Left colon (tissue), 2 donors: ENCODE measurements at regions not wholly inside any gene's neighbourhood (a gene's known extent, or its start where the extent isn't known, plus 50 kb on each side); places are given as distances from the start of the nearest gene placed in this dataset.
A peak's percentile ranks its signal among the peaks of the same experiment; 100 is the strongest.
"Not testable (repeated sequence)": the region's sequence is repeated elsewhere in the genome, so short reads cannot be mapped to it uniquely, and the experiment has no call there.

Source experiments
- ATAC-seq: fragments of 200-7000 bp; cut with Tn5 transposase; one replicate; pipeline ENCODE4 v1.9.1; 2020; ENCODE audit warnings: mild to moderate bottlenecking, moderate library complexity
- DNase-seq, 2 donors: peaks; one replicate each; pipeline ENCODE4 v3.0.0-alpha.2; 2020
- intact Hi-C, 2 donors: fragments of 100-400 bp; cut with DNase I in 1 of 2; cut with micrococcal nuclease in 1 of 2; formaldehyde crosslinking; loops; one replicate each; pipeline versions ENCODE4 v1.11.2 to v1.14.0; 2022; cut with DNase I, micrococcal nuclease
- donor health status: DM: no; HTN: no; CAD: no.
- donor health status: DM: yes; HTN: yes; CAD: no.

DNA sequence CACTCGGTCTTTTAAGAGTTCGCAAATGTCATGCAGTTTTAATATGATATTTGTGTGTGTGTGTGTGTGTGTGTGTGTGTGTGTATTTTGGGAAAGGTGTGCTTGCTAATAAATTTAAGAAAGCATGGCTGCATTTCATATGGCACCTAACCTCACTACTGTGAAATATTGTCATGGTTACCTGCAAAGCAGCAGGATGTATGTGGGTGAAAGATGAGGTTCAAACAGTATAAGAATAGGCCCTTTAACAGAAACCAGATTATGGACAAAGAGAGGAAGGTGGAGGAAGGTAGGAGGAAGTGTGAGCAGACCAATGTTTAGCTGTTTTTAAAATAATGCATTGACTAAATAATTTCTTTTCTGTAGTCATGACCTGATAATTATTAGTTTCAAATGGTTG, 73.5 kb upstream of the CACNA2D1 start:
- ATAC-seq (no peak), DNase-seq (no peak)
- intact Hi-C loops = no loop called here

DNA sequence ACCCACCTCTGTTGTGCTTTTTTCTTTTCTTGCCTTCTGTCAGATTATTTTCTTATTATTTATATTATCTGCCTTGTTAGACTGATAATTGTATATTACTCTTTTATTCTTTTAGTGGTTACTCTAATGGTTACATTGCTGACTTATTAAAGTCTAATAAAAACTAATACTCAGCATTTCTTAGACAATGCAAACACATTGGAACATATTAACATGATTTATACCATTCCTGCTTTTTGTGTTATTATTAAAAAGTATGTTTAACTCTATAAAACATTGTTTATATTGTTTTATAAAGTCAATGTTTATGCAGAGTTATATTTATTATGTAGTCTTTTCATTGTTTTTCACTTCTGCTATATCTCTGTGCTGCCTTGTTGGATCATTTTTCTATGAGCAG, 68.0 kb upstream of the CACNA2D1 start:
- ATAC-seq (no peak), DNase-seq (no peak)
- intact Hi-C loops = no loop called here

DNA sequence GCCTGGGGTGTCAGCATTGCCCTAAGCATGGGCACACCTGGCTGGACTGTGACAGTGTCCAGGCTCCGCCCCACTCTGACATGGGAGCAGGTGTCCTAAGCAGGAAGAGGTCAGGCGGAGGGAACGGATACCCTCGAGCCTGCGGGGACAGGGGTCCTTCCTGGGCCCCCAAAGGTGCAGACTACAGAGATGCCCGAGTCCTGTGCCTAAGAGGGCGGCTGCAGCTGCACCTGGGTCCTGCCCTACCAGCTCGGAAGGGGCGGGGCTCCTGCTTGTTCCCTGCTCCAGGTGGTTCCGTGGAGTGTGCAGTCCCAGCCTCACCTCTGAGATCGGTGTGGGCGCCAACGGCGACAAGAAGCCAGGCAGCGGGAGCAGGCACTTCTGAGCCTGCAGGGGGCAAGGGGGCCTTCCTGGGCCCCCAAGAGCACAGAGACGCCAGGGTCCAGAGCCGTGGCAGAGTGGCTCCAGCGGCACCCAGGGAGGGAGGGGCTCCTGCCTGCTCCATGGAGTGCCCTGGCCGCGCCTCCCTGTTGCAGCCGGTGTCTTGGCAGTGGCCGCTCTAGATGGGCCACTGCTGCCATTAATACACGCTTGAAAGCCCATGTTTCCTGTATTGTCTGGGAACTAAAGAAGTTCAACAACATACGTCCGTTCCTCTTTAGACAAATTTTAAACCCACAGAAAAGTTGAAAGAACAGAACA, 64.5 kb upstream of the CACNA2D1 start:
- intact Hi-C loops = no loop called here
- DNase-seq = peak; percentile 29 to 64
- ATAC-seq = peak; percentile 95

- intact Hi-C loops = no loop called here
- ATAC-seq (peak; percentile 62), DNase-seq (no peak)
Observed at GRCh38 chr7:82507365-82507975, 63.9 kb upstream of the CACNA2D1 start.

DNA sequence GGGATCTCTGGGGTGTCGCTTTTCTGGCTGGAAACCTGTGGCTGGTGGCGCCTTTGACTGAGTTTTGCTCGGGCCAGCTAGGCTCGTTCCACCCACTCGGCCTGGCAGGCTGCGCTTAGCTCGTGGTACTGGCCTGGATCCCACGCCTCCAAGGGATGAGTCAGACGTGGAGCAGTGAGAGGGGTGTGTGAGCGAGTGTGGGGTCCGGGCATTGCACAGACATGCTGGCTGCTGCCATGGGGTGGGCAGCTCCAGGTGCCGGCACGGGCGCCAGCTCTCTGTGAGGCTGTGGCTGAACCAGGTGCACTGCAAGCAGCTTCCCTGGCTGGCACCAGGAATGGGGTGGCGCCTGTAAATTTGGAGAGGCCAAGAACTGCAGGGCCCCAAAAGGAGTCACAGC, 63.1 kb upstream of the CACNA2D1 start:
- intact Hi-C loops = no loop called here
- ATAC-seq (no peak), DNase-seq (peak in 1 of 2 donors; percentile 7)

- ATAC-seq (no peak), DNase-seq (no peak)
- intact Hi-C loops = no loop called here
Observed at GRCh38 chr7:82506208-82506607, 62.6 kb upstream of the CACNA2D1 start.

GRCh38 chr7:82501346-82501745, 57.8 kb upstream of the CACNA2D1 start:
- ATAC-seq (no peak), DNase-seq (no peak)
- intact Hi-C loops = no loop called here

DNA sequence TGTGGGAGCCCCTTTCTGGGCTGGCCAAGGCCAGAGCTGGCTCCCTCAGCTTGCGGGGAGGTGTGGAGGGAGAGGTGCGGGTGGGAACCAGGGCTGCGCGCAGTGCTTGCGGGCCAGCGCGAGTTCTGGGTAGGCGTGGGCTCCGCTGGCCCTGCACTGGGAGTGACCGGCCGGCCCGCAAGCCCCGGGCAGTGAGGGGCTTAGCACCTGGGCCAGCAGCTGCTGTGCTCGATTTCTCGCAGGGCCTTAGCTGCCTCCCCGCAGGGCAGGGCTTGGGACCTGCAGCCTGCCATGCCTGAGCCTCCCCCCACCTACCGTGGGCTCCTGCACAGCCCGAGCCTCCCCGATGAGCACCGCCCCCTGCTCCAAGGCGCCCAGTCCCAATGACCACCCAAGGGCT, 56.0 kb upstream of the CACNA2D1 start:
- DNase-seq, intact Hi-C loops, ATAC-seq: not testable (repeated sequence)

- intact Hi-C loops = no loop called here
- no peak for DNase-seq
- no peak for ATAC-seq
Observed at GRCh38 chr7:82494420-82494819, 50.8 kb upstream of the CACNA2D1 start.
